Left hindlimb (tissue), 1 donor: ENCODE measurements at regions not wholly inside any gene's neighbourhood (a gene's known extent, or its start where the extent isn't known, plus 50 kb on each side); places are given as distances from the start of the nearest gene placed in this dataset.

ENCODE experiments used
- DNase-seq: peaks from one replicate; pipeline ENCODE4 v3.0.0-alpha.2; 2018

- DNase-seq, result no peak
Observed at GRCh38 chr2:236692937-236693336, 123.3 kb downstream of the ACKR3 start.

DNA sequence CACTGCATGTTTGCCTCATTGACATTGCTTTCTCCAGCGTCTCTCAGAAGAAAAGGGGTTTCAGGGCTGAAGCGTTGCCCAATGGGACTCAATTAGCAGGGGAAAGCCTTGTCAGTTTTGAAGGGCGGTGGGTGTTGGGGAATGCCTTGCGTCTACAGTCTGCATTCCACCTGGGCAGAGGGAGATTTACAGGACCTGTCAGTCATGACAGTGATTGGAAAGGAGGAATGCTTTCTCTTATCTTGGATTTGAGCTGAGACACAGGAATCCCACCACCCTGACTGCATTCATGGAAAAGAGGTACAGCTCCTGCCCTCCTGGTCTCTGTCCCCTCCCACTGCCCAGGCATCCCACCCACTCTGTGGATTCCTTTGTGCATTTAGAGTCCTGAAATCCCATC lies 123.9 kb downstream of the ACKR3 start:
- DNase-seq, result no peak

DNA sequence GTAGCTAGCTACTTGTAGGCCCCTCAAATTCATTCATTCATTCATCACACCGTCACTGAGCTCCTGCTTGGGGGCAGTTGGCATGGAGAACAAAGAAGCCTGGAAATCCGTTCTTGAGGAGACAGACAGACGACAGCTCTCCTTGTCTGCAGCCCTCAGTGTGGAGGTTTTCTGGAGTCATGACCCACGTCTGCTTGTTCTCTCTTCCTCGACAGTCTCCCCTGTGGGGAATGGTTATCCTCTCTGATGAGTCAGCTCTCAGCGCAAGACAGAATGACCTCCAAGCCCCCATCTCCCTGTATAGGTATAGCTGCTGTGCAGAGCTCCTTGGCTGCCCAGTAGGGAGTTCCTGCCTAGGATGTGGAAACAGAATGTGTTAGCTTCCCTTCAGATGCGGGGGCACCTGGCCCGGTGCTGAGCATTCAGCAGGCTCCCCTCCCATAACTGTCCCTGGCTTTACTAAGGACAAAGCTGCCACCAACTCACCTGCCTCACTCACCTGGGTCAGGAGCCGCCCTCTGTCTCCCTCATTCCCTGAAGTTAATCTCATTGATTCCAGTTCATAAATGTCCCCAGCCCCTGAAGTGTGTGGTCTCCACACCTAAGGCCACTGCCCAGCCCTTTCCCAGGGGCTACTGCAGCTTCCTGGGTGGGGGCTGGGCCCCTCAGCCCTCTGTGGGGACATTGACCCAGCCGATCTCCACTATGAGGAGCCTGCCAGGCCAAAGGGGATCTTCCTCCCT lies 124.7 kb downstream of the ACKR3 start:
- no peak for DNase-seq

GRCh38 chr2:236696834-236697233 lies 127.2 kb downstream of the ACKR3 start:
- DNase-seq, result no peak

- DNase-seq, result no peak
Observed at GRCh38 chr2:236698016-236698627, 128.5 kb downstream of the ACKR3 start.

GRCh38 chr2:236700703-236701102 lies 131.1 kb downstream of the ACKR3 start:
- DNase-seq, result no peak

DNA sequence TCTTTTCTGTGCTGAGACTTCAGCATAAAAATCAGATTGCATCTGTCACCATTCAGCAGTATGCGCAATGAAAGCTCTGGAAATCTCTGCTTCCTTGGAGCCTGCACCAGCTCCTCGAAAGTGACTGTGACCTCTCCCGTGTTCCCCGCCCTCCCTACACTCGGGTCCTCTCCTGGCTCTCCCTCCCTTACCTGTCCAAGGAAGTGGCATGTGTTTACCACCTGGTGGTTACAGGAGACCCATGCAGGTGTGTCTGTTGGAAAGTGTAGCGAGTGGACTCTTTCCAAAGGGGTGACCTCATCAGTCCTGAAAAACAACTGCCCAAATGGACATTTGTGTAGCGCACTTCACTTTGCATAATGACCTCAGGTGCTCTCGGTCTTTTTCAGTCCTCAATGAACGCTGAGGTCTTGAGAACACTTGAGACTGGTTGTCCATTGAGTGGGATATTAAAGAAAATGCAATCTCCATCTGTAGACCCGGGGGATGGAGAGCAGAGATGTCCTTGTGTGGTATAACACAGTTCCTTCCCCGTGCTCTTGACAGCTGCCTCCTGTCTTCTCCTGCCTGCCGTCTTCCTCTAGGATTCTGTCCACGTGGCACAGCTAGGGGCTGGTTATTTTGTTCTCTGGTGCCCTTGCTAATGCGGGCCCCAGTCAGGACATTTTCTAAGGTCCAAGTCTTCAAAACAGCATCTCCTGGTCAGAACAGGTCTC lies 133.2 kb downstream of the ACKR3 start:
- no peak for DNase-seq

GRCh38 chr2:236703373-236703709 lies 133.7 kb downstream of the ACKR3 start:
- DNase-seq, result no peak

- DNase-seq, result no peak
Observed at GRCh38 chr2:236703906-236704305, 134.3 kb downstream of the ACKR3 start.

GRCh38 chr2:236704887-236705286 lies 135.3 kb downstream of the ACKR3 start:
- DNase-seq, result no peak

- DNase-seq, result no peak
Observed at GRCh38 chr2:236705295-236706105, 135.9 kb downstream of the ACKR3 start.

GRCh38 chr2:236706288-236706687 lies 136.7 kb downstream of the ACKR3 start:
- no peak for DNase-seq

- DNase-seq, result no peak
Observed at GRCh38 chr2:236706803-236707202, 137.2 kb downstream of the ACKR3 start.

DNA sequence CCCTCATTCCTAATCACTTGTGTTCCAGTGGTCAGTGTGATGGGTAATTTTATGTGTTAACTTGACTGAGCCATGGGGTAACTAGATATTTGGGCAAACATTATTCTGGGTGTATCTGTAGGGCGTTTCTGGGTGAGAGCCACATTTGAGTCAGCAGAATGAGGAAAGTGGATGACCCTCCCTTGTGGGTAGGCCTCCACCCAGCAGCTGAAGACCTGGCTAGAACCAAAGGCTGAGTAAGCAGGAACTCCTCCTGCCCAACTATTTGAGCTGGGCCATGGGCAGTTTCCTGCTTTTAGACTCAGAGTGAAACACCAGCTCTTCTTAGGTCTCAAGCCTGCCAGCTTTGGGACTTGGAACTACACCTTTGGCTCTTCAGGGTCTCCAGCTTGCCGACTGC lies 141.8 kb downstream of the ACKR3 start:
- DNase-seq, result no peak

- DNase-seq, result no peak
Observed at GRCh38 chr2:236712304-236712703, 142.7 kb downstream of the ACKR3 start.

DNA sequence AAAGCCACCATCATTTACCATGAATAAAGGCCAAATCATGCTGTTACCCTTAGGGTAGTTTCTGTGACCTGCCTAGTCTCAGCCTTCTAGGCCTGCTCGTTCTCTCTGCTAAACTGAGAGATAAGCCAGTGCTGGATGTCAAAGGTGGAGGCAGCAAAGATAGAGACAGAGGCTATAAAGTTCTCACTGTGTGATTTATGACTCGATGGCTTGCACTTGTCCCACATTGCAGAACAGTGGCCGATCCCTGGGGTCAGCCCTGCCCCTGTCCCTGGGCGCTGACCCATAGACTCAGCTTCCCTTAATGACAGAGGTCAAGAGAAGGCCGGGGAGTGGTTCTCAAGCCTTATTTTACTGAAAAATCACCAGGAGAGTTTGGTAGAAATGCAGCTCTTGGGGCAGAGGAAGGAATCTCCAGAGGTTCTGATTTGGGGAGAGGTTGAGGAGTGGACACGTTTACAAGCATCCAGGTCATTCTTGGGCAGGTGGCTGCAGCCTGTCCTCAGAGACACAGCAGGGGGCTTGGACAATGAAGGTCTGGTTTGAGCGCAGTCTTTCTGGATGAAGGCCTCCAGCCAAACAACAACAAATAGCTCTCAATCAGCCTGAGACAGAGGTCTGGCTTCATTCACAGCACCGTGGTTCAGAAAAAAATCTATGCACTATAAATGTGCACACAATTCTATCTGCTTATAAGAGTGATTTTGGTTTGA lies 143.5 kb downstream of the ACKR3 start:
- no peak for DNase-seq

- DNase-seq, result no peak
Observed at GRCh38 chr2:236714080-236714479, 144.5 kb downstream of the ACKR3 start.

GRCh38 chr2:236715077-236715476 lies 145.5 kb downstream of the ACKR3 start:
- DNase-seq, result no peak

- no peak for DNase-seq
Observed at GRCh38 chr2:236715491-236715961, 145.9 kb downstream of the ACKR3 start.

DNA sequence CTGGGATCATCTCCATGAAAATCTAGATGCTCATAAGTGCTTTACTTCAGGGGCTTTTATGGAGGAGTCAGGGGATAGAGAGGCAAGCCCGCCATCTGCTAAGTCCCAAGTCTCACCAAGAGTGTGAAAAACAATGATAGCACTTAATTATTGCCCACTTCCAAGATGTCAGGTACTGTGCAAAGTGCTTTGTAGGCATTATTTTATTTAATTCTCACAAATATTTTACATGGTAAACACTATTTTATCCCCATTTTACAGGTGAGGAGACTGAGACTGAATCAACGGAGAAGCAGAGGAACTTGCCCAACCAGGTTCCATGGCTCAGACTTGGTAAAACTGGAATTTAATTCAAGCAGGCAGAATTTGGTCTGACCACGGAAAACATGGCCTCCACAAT lies 147.5 kb downstream of the ACKR3 start:
- no peak for DNase-seq

DNA sequence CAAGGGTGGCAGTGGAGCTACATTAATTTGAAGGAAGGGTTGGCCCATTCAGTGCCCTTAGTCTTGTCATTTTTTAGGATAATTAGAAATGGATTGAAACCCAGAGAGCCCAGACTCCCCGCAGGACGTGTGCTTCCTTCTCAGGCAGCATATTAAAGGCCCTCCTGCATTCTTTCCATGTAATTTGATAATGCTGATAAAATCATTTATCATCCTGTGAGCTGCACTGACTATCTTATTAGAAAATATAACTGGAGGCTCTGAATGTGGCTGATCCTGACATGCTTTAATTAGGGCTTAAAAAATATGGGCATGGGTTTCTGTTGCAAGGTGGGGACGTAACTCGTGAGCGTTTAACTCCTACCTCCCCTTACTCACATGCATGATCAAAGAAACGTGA lies 148.1 kb downstream of the ACKR3 start:
- no peak for DNase-seq

- DNase-seq, result no peak
Observed at GRCh38 chr2:236718207-236718992, 148.8 kb downstream of the ACKR3 start.
